Natural killer cell treated with Interleukin-12 subunit alpha and Interleukin-12 subunit beta and Interleukin-15 and Interleukin-18, amount 100 ng/mL, for 72 hours (primary cell): ENCODE measurements at regions not wholly inside any gene's neighbourhood (a gene's known extent, or its start where the extent isn't known, plus 50 kb on each side); places are given as distances from the start of the nearest gene placed in this dataset.

Source experiments
- ATAC-seq, 2 donors: fragments of 150-1000 bp; cut with Tn5 transposase in 1 of 2; sonication (Bioruptor Pico), chemical (Tn5 transposase) in 1 of 2; 2 replicates each; pipeline ENCODE4 v1.10.0; 2021
- DNase-seq: peaks from one replicate; pipeline ENCODE4 v3.0.0; 2022; ENCODE audit warnings: low spot score
- H3K27ac Mint-ChIP-seq, 2 donors: 1 replicate in 1 of 2; 2 replicates in 1 of 2; pipeline ENCODE4 v1.8.0; 2022; ENCODE audit warnings: mixed read lengths in 2 of 2, mild to moderate bottlenecking in 1 of 2, moderate library complexity in 1 of 2
- H3K27me3 Mint-ChIP-seq, 2 donors: 1 replicate in 1 of 2; 2 replicates in 1 of 2; pipeline ENCODE4 v1.8.0; 2022; ENCODE audit warnings: mixed read lengths in 2 of 2
- H3K36me3 Mint-ChIP-seq: one replicate; pipeline ENCODE4 v1.8.0; 2022; ENCODE audit warnings: mixed read lengths
- H3K4me1 Mint-ChIP-seq, 2 donors: 1 replicate in 1 of 2; 2 replicates in 1 of 2; pipeline ENCODE4 v1.8.0; 2022; ENCODE audit warnings: low read depth in 2 of 2, mixed read lengths in 2 of 2, mild to moderate bottlenecking in 1 of 2
- H3K4me3 Mint-ChIP-seq: one replicate; pipeline ENCODE4 v1.8.0; 2022; ENCODE audit warnings: mixed read lengths
- H3K9me3 Mint-ChIP-seq: 2 replicates; pipeline ENCODE4 v1.8.0; 2022; ENCODE audit warnings: mixed read lengths

DNA sequence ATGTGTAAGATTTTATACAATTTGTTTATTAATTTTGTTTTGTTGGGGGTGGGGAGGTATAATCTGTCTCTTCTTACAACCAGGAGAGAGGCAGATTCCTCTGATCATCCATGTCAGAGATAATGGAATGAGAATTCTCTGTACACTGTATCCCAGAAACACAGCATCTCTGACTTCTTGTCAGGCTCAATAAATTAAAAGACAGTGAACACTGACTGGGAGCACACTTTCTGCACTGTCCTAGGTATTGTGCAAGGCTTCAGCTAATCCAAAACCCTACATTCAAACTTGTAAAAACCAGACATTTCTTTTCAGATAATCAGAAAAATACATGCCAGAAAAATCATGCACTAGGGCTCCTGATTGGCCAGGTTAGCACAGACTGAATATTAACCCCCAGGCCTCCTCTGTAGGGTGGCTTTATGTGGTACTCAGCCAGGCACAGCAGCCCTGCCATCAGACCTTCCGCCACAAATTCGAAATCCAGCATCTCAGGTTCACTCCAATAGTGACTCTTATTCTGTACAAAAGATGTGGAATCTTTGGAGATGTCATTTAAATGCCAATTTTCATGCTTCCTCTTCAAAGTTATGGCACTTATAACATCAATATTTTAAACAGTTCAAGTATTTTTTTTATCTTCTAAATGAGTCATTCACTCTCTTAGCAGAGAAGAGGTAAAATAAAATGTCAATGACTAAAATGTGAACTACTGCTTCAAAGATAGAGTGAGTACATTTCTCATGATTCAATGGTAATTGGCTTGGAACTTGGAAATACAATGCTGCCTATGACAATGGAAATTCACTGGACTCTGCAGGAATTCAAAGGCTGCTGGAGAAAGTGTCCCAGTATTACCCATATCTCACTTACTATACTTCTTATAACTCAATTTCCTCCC lies 211.5 kb downstream of the KLF12 start:
- H3K27ac Mint-ChIP-seq: no peak overlapping the region
- peaks cover 29 to 48% of the 10 kb centered on the region in 2 donors for H3K4me1 Mint-ChIP-seq
- H3K9me3 Mint-ChIP-seq: no peaks in the 10 kb centered on the region
- DNase-seq: no peak
- H3K4me3 Mint-ChIP-seq: no peak overlapping the region
- peak in 1 of 2 donors; percentile 36 for ATAC-seq
- H3K36me3 Mint-ChIP-seq: no peaks in the 10 kb centered on the region
- H3K27me3 Mint-ChIP-seq: no peaks in the 10 kb centered on the region

DNA sequence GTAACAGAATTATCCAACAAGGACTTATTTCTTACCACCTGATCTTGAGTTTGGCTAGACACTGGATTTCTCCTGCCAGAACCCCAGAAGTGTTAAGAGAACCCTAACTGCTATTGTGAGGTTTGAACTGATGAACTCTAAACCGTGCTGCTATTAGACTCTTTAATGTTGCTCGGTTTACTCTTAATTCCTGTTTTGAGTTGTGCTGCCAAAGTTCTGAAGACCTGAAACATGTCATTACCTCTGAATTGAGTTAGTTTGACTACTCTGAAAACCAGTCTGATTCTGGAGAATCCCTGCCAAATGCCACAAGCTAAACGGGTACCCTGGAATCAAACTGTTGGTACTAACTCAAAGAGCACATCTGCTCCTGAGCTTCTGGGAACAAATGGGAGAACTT lies 215.5 kb downstream of the KLF12 start:
- H3K4me1 Mint-ChIP-seq: peaks cover 26 to 40% of the 10 kb centered on the region in 2 donors
- H3K27ac Mint-ChIP-seq: no peak overlapping the region
- ATAC-seq: no peak
- no peak overlapping the region for H3K4me3 Mint-ChIP-seq
- no peak for DNase-seq
- no peaks in the 10 kb centered on the region for H3K27me3 Mint-ChIP-seq
- H3K9me3 Mint-ChIP-seq: no peaks in the 10 kb centered on the region
- H3K36me3 Mint-ChIP-seq: no peaks in the 10 kb centered on the region

DNA sequence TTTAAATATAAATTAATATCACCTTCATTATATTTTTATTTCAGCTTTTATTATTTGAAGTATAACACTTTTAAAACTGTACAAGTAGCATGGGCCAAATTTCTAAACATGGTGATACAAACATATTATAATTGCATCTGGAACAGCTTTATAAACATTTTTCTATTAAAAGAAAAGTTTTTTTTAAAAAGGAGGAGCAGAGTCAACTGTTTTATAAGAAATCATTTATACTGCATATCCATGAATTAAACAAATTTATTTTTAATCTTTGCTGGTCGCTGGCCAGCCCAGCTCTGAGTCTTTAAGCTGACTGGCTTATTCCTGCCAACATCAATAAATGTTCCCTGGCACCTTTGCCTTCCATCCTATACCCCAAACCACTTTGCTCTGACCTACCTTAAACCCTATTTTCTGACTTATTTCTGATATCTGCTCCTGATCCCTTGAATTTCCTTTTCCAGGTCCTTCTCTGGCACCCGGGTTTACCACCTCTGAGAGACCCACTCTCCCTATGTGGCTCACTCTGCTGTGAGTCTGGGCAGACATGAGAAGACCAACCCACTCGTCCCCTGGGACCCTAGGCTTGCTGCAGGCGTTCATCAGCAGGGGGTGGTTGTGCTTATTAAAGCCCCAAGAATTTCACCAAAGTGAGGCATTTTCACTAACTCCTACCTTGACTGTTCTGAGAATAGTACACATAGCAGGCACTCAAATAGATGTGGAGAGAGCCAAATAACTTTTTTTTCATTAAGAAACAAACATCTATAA lies 220.3 kb downstream of the KLF12 start:
- Mint-ChIP-seq H3K4me1 (peaks cover 22 to 31% of the 10 kb centered on the region in 2 donors), H3K36me3 (no peaks in the 10 kb centered on the region), H3K27ac (no peak overlapping the region), H3K4me3 (no peak overlapping the region), H3K27me3 (no peaks in the 10 kb centered on the region), H3K9me3 (no peaks in the 10 kb centered on the region)
- ATAC-seq (no peak), DNase-seq (no peak)

DNA sequence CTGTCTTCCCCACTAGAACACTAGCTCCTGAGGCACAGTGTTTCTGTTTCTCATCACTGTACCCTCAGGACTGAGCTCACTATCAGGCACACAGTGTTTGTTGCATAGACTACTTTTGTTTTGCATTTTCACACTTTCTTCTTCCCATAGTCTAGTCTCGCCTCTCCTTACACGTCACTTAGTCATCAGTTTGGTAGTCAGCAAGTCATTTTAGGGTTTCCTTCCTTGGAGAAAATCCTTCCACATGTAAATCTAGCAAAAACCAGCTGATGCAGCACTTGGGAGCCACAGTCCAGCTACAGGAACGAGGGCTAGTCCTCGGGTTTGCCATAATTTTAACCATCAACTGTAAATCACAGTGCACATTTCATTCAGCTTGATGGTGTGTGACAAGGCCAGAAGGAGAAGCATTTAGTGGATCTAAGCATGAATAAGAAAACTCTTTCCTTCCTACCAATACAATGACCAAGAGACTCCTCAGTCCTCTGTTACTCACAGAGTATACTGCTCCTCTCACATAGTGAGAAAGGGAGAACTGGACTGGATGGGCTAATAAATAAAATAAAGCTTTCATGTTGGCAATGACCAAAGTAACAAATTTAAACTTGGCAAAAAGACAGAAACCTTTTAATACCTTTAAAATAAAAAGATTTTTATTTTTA lies 221.0 kb downstream of the KLF12 start:
- no peaks in the 10 kb centered on the region for H3K9me3 Mint-ChIP-seq
- no peaks in the 10 kb centered on the region for H3K27me3 Mint-ChIP-seq
- ATAC-seq (peak; percentile 83 to 85), DNase-seq (no peak)
- peaks cover 23 to 27% of the 10 kb centered on the region in 2 donors for H3K4me1 Mint-ChIP-seq
- H3K4me3 Mint-ChIP-seq: peak overlapping the region; percentile 66
- peak overlapping the region; percentile 25 to 67 for H3K27ac Mint-ChIP-seq
- H3K36me3 Mint-ChIP-seq: no peaks in the 10 kb centered on the region

DNA sequence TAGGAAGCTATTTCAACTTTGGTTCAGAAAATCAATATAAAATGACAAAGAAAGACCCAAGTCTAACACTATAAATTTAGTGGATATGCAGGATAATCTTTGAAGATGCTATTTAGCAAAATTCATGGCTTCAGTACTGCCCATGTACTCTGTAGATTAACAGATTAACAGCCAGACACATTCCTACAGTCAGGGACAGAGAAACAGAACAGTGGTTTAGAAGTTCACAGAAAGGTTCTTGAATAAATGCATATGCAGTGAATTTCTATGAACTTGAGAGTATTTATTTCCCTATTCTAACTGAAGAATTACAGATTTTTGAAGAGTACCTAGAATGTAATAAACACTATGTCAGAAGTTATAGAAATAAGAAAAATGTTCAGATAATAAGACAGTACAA lies 222.8 kb downstream of the KLF12 start:
- Mint-ChIP-seq H3K27me3 (no peaks in the 10 kb centered on the region), H3K9me3 (no peaks in the 10 kb centered on the region), H3K4me3 (no peak overlapping the region), H3K27ac (no peak overlapping the region), H3K4me1 (peaks cover 19 to 20% of the 10 kb centered on the region in 2 donors), H3K36me3 (no peaks in the 10 kb centered on the region)
- no peak for DNase-seq
- no peak for ATAC-seq

DNA sequence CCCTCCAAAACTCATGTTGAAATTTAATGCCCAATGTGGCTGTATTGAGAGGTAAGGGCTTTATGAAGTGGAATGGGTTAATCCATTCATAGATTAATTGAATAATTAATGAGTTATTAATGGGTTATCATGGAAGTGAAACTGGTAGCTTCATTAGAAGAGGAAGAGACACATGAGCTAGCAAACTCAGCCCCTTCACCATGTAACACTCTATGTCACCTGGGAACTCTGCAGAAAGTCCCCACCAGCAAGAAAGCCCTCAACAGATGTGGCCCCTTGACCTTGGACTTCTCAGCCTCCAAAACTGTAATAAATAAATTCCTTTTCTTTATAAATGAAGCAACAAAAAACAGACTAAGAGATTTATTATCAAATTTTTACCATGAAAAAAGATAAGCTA lies 223.5 kb downstream of the KLF12 start:
- ATAC-seq: no peak
- Mint-ChIP-seq H3K27ac (no peak overlapping the region), H3K4me1 (peaks cover 19% of the 10 kb centered on the region in 2 donors), H3K36me3 (no peaks in the 10 kb centered on the region), H3K9me3 (no peaks in the 10 kb centered on the region), H3K4me3 (no peak overlapping the region), H3K27me3 (no peaks in the 10 kb centered on the region)
- DNase-seq: no peak

DNA sequence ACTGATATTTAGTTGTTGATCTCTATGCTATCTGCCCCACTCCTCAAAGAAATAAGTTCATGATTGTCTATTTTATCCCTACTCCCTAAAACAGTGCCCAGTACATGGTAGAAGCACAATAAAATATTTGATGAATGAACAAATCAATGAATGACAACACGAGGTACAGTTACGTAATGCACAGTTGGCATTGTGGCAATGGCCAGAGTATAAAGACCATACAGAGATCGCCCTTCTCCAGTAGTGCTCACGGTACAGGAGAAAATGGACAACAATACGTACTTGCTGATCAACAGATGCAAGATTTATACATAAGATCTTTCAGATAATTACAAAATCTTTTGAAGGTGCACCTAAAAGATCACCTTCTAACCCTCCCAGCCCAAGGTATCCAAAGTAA lies 225.4 kb downstream of the KLF12 start:
- H3K36me3 Mint-ChIP-seq: no peaks in the 10 kb centered on the region
- no peak overlapping the region for H3K27ac Mint-ChIP-seq
- peaks cover 15% of the 10 kb centered on the region in 2 donors for H3K4me1 Mint-ChIP-seq
- no peaks in the 10 kb centered on the region for H3K9me3 Mint-ChIP-seq
- ATAC-seq (no peak), DNase-seq (no peak)
- no peak overlapping the region for H3K4me3 Mint-ChIP-seq
- H3K27me3 Mint-ChIP-seq: no peaks in the 10 kb centered on the region

DNA sequence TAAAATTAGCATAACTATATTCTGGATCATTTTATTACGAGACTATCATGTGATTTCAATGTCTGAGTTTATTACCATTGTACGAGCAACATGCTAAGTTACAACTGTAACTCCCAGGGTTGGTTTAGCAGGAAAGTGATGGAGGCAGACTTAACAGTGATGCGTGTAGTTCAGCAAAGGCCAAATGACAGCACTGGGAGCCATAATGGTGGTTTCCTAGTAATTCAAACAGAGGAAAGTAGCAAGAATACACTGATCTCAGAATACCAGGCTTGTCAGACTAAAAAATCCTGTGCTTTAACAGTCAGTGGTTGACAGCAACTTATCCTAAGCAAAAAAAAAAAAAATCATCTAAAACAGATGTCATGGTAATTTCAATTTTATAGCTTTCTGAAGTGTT lies 229.6 kb downstream of the KLF12 start:
- no peaks in the 10 kb centered on the region for H3K27me3 Mint-ChIP-seq
- DNase-seq (no peak), ATAC-seq (no peak)
- H3K27ac Mint-ChIP-seq: no peak overlapping the region
- H3K9me3 Mint-ChIP-seq: no peaks in the 10 kb centered on the region
- peaks cover 0 to 2% of the 10 kb centered on the region in 2 donors for H3K4me1 Mint-ChIP-seq
- H3K4me3 Mint-ChIP-seq: no peak overlapping the region
- no peaks in the 10 kb centered on the region for H3K36me3 Mint-ChIP-seq

DNA sequence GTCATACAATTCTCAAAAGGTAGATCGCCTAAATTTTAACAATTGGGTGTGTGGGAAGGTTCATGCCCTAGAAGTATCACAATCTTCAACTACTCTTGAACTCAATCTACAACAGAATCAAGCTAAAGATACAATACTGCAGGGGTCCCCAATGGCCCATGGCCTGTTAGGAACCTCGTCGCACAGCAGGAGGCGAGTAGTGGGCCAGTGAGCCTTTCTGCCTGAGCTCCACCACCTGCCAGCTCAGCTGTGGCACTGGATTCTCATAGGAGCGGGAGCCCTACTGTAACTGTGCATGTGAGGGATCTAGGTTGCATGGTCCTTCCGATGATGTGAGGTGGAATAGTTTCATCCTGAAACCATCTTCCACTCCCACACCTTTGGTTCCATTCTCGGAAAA lies 230.6 kb downstream of the KLF12 start:
- Mint-ChIP-seq H3K27ac (no peak overlapping the region), H3K36me3 (no peaks in the 10 kb centered on the region), H3K27me3 (no peaks in the 10 kb centered on the region), H3K4me1 (peaks cover 0 to 7% of the 10 kb centered on the region in 2 donors), H3K9me3 (no peaks in the 10 kb centered on the region), H3K4me3 (no peak overlapping the region)
- no peak for DNase-seq
- ATAC-seq: no peak

DNA sequence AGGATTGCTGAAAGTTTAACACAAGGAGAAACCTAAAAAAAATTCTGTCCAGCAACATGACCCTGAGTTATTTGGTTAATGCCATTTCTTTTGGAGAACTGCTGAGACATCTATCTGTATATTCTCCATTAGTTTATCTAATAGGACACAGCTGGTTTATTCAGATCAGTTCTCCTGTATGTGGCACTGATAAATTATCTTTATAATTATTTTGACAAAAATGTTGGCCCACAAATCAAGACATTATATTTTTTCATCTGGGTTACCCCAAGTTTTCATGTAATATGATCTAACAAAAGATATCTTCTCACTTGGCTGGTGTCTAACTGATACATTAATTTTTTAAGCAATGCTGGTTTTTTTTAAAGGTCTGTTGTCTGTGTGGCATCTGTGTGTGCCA lies 231.4 kb downstream of the KLF12 start:
- no peaks in the 10 kb centered on the region for H3K9me3 Mint-ChIP-seq
- no peak overlapping the region for H3K4me3 Mint-ChIP-seq
- no peak for DNase-seq
- ATAC-seq: no peak
- peaks cover 5 to 12% of the 10 kb centered on the region in 2 donors for H3K4me1 Mint-ChIP-seq
- peak overlapping the region in 1 of 2 donors; percentile 47 for H3K27ac Mint-ChIP-seq
- H3K27me3 Mint-ChIP-seq: no peaks in the 10 kb centered on the region
- H3K36me3 Mint-ChIP-seq: no peaks in the 10 kb centered on the region

DNA sequence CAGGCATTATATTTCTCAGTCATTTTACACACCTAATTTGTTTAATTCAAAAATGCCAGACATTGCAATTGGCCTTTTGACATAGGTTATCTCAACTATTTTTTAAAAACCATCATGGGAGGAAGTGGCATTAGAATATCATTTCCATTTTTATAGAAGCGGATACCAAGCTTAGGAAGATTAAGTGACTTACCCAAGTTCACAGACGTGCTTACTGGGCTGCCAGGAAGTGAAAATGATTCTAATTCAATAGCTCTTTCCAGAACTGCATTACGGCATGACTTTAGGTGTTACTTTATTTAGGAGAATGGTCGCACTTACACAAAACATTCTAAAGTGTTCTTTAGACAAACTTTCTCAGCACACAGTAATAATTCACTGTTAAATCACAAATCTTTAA lies 231.9 kb downstream of the KLF12 start:
- no peaks in the 10 kb centered on the region for H3K36me3 Mint-ChIP-seq
- H3K27ac Mint-ChIP-seq: peak overlapping the region in 1 of 2 donors; percentile 47
- no peak overlapping the region for H3K4me3 Mint-ChIP-seq
- DNase-seq: no peak
- peaks cover 11 to 16% of the 10 kb centered on the region in 2 donors for H3K4me1 Mint-ChIP-seq
- H3K9me3 Mint-ChIP-seq: no peaks in the 10 kb centered on the region
- no peaks in the 10 kb centered on the region for H3K27me3 Mint-ChIP-seq
- ATAC-seq: no peak

DNA sequence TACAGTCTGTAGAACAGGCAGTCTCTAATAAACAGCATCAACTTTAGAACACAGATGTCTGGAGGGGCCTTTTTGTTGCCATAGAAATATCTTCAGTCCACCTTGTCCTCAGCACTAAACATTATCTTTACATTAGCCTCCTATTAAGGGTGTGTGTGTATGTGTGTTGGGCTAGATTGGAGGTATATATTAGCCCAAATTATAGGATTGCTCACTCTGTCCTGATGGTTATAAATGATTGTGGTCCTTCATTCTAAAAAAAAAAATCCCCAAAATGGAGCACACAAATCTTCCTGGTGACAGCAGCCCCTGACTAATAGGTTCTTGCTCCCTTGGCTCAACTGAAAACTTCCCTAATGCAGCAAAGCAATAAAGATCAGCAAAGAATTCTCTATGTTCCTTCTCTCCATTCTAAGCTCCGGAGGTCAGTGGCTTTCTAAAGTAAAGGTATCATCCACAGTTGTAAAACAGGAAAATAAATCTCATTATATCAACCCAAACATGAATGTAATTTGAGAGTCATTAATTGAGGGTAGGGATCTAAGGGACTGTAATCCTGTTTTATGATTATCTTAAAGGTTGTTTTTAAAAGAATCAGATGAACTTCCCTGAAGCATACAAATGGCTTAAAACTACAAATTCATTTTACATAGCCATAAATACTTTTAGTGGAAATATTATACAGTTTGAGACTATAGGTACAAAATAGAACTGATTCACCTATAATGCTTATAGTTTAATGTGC lies 232.7 kb downstream of the KLF12 start:
- Mint-ChIP-seq H3K27me3 (no peaks in the 10 kb centered on the region), H3K4me3 (no peak overlapping the region), H3K4me1 (peaks cover 11 to 16% of the 10 kb centered on the region in 2 donors), H3K27ac (peak overlapping the region in 1 of 2 donors; percentile 47), H3K36me3 (no peaks in the 10 kb centered on the region), H3K9me3 (no peaks in the 10 kb centered on the region)
- DNase-seq (no peak), ATAC-seq (no peak)

DNA sequence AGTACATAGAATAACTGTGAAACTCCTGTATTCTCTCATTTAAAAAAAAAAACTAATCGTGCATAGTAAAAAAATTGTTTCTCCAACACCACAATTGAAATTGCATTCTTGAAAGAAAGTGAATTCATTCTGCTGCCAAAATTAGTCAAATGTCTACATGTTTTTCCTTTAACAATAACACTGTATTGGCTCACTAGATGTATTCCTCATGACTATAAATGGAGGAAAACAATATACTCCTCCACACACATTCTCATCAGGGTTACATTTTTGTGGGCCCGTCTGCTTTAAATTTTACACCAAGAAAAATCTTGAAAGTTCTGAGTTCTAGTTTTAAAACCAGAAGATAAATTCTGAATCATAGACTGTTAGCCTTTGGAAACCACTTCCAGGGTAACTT lies 233.6 kb downstream of the KLF12 start:
- Mint-ChIP-seq H3K4me1 (peaks cover 12 to 16% of the 10 kb centered on the region in 2 donors), H3K4me3 (no peak overlapping the region), H3K27ac (no peak overlapping the region), H3K27me3 (no peaks in the 10 kb centered on the region), H3K9me3 (no peaks in the 10 kb centered on the region), H3K36me3 (no peaks in the 10 kb centered on the region)
- DNase-seq (no peak), ATAC-seq (no peak)
